NB4 (cell line): ENCODE measurements at regions not wholly inside any gene's neighbourhood (a gene's known extent, or its start where the extent isn't known, plus 50 kb on each side); places are given as distances from the start of the nearest gene placed in this dataset.

Experiments used
- DNase-seq: peaks from one replicate; pipeline ENCODE4 v3.0.0; 2010; ENCODE audit warnings: low read depth
- H3K4me3 ChIP-seq: one replicate; pipeline ENCODE4 v1.5.1; 2011; ENCODE audit warnings: mild to moderate bottlenecking, low read depth, low read length, moderate library complexity
- MYC ChIP-seq: IDR thresholded peaks from 2 replicates; pipeline ENCODE4 v1.6.1; 2011; ENCODE audit warnings: low read depth, low read length
- POLR2A ChIP-seq: IDR thresholded peaks from 2 replicates; pipeline ENCODE4 v1.6.1; 2011; ENCODE audit warnings: mild to moderate bottlenecking; ENCODE audit not compliant: insufficient read length; ENCODE audit errors: extremely low read depth
- TF ChIP-seq, protein P1 (sequence below): IDR thresholded peaks from 2 replicates; pipeline ENCODE4 v1.6.1; 2011; ENCODE audit warnings: low read depth, low read length
- TF ChIP-seq, protein P2 (sequence below): IDR thresholded peaks from one replicate; pipeline ENCODE4 v1.5.1; 2012; ENCODE audit warnings: low read depth, low read length

DNA sequence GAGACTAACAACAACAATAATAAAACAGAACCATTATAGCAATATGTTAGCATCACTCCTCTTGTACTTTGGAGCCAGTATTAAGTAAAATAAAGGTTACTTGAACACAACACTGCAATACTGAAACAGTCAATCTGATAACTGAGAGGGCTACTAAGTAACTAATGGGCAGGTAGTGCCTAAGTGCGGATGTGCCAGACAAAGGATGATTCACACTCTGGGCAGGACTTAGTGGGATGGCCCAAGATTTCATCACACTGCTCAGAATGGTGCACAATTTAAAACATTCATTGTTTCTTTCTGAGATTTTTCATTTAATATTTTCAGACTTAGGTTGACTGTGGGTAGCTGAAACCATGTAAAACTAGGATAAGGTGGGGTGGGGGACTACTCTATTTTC, 131.9 kb upstream of the CAND1 start:
- no peak overlapping the region for H3K4me3 ChIP-seq
- no peak for DNase-seq
- TF ChIP-seq, protein P1, sequence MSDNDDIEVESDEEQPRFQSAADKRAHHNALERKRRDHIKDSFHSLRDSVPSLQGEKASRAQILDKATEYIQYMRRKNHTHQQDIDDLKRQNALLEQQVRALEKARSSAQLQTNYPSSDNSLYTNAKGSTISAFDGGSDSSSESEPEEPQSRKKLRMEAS = no peak
- TF ChIP-seq POLR2A (no peak), MYC (no peak)
- TF ChIP-seq, protein P2, sequence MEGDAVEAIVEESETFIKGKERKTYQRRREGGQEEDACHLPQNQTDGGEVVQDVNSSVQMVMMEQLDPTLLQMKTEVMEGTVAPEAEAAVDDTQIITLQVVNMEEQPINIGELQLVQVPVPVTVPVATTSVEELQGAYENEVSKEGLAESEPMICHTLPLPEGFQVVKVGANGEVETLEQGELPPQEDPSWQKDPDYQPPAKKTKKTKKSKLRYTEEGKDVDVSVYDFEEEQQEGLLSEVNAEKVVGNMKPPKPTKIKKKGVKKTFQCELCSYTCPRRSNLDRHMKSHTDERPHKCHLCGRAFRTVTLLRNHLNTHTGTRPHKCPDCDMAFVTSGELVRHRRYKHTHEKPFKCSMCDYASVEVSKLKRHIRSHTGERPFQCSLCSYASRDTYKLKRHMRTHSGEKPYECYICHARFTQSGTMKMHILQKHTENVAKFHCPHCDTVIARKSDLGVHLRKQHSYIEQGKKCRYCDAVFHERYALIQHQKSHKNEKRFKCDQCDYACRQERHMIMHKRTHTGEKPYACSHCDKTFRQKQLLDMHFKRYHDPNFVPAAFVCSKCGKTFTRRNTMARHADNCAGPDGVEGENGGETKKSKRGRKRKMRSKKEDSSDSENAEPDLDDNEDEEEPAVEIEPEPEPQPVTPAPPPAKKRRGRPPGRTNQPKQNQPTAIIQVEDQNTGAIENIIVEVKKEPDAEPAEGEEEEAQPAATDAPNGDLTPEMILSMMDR = no peak

DNA sequence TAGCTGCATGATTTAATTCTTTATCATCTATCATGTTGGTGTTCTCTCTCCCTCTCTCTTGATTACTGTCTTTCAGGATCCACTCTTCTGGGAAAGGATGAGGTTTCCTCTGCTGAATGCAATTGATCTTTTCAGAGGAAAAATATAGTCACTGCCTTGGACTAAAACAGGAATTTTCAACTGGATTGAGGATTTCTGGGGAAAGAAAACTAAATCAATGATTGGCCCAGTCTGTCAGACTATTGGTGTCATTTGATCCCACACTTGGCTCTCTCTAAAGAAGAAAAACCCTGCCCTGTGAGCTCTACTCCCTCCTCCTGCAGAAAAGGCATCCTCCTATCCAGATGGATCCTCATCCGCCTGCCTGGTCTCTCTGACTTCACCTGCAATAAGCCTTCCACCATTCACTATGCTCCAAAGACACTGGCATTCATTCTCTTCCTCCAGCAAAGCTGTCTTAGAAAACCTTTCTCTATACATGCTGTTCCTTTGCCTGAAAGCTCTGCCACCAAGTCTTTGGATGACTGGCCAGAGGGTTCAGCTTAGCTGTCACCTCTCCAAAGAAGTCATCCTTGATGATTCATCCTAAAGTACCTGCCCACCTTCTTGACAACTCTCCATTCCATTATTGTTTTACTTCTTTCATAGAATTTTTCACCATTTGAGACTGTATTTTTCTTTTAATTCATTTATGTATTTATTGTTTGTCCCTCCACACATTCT, 127.7 kb upstream of the CAND1 start:
- no peak for DNase-seq
- TF ChIP-seq POLR2A = no peak
- TF ChIP-seq, protein P1 = no peak

DNA sequence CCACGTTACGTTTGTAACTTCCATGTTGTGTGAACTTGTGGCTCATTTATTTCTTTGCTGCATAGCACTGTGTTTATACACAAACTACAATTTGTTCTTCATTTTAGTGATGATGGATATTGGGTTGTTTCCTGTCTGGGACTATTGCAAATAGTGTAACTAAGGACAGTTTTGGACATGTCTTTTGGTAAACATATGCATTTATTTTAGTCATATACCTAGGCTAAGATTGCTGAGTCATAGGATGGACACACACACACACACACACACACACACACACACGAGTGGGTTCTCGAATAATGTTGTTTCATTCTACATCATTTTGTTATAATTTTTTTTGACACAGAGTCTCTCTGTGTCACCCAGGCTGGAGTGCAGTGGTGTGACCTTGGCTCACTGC, 123.5 kb upstream of the CAND1 start:
- DNase-seq = no peak
- no peak for TF ChIP-seq POLR2A
- TF ChIP-seq, protein P1 = no peak
- TF ChIP-seq, protein P2 = no peak
- TF ChIP-seq MYC = no peak
- no peak overlapping the region for H3K4me3 ChIP-seq

More for the DNA sequence above, 127.7 kb upstream of the CAND1 start:
- H3K4me3 ChIP-seq = no peak overlapping the region

DNA sequence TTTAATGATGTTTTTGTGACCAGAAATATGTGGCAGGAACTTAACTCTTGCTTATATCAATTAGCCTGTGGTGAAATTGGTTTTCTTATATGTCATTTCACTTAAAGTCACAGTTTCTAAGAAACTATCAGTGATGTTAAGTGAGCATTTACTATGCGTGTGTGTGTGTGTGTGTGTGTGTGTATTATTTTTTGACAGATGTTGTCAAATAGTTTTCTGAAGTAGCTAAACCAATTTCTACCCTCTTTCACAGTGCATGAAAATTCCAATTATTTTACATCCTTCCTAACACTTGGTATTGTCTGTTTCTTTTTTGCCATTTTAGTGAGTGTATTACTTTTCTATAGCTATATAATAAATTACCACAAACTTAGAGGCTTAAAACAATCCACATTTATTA, 122.1 kb upstream of the CAND1 start:
- TF ChIP-seq POLR2A (no peak), MYC (no peak)
- TF ChIP-seq, protein P2 = no peak
- TF ChIP-seq, protein P1 = no peak
- DNase-seq = no peak
- H3K4me3 ChIP-seq = no peak overlapping the region

DNA sequence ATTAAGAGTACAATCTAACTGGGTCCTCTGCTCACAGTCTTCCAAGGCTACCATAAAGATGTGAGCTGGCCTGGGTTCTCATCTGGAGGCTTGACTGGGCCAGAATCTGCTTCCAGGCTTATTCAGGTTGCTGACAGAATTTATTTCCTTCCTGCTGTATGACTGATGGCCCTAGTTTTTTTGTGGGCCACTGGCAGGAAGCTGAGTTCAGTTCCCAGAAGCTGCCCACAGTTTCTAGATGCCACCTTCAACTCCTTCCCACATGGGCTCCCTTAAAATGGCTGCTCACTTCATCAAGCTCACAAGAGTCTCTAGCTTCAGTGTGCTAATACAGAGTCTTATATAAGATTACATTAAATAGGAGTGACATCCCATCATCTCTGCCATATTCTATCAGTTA, 121.7 kb upstream of the CAND1 start:
- TF ChIP-seq POLR2A (no peak), MYC (no peak)
- TF ChIP-seq, protein P2 = no peak
- TF ChIP-seq, protein P1 = no peak
- no peak for DNase-seq

DNA sequence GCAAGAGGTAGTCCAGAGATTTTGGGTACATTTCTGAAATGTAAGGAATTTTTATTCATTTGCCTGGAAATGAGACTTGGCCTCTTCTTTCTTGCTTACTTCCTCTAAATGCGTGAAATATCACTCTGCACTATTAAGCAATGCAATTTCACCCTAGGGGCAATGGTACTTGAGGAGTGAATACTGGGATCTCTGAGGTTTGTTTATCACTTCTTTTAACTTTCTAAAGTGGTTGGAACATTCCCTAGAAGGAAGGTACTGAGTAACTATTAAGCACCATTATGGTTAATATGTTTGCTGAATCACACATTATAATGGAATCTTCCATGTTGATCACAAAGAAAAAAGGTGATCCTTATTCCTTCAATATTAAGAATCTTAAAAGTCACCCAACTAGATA, 120.9 kb upstream of the CAND1 start:
- TF ChIP-seq, protein P2 = no peak
- TF ChIP-seq MYC (no peak), POLR2A (no peak)
- TF ChIP-seq, protein P1 = no peak
- DNase-seq = no peak
- no peak overlapping the region for H3K4me3 ChIP-seq

More for the DNA sequence above, 121.7 kb upstream of the CAND1 start:
- H3K4me3 ChIP-seq = no peak overlapping the region
